GM18505 (cell line): ENCODE measurements at regions not wholly inside any gene's neighbourhood (a gene's known extent, or its start where the extent isn't known, plus 50 kb on each side); places are given as distances from the start of the nearest gene placed in this dataset.
"Not testable (repeated sequence)": the region's sequence is repeated elsewhere in the genome, so short reads cannot be mapped to it uniquely, and the experiment has no call there.

Experiments
- ATAC-seq: cut with Tn5 transposase; IDR thresholded peaks from one replicate; pipeline ENCODE4 v1.9.1; 2021; ENCODE audit not compliant: unreplicated experiment
- POLR2A ChIP-seq: IDR thresholded peaks from 4 replicates; pipeline ENCODE4 v1.6.1; 2011; ENCODE audit warnings: borderline replicate concordance; ENCODE audit not compliant: insufficient read depth, insufficient read length; ENCODE audit errors: extremely low read depth

- TF ChIP-seq POLR2A, result no peak
- ATAC-seq, result no peak
Measured at GRCh38 chr3:127417709-127418559, 130.1 kb upstream of the PRR20G start.

DNA sequence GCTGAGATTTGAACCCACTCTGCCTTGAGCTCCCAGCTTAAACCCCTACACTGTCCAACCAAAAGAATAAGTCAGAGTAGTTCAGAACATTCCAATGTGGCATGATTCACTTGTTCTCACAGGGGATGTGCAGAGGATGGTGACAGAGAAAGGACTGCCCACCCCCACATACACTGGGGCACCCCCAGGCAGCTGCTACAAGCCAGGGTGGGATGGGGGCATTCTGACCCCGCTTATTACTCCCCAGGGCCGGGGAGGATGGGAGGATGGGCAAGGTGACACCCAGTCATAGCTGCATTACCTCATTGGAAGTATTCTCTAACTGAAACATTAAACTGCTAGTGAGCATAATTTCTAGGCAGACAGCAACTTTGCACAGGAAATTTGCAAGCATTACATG, 126.0 kb upstream of the PRR20G start:
- TF ChIP-seq POLR2A, result no peak
- no peak for ATAC-seq

- no peak for TF ChIP-seq POLR2A
Measured at GRCh38 chr3:127413318-127413673, 125.5 kb upstream of the PRR20G start.

GRCh38 chr3:127412578-127413317, 124.9 kb upstream of the PRR20G start:
- no peak for ATAC-seq

More at GRCh38 chr3:127413318-127413673, 125.5 kb upstream of the PRR20G start:
- ATAC-seq, result no peak

GRCh38 chr3:127411875-127412274, 124.0 kb upstream of the PRR20G start:
- not testable (repeated sequence) for ATAC-seq

More at GRCh38 chr3:127412578-127413317, 124.9 kb upstream of the PRR20G start:
- TF ChIP-seq POLR2A, result no peak

DNA sequence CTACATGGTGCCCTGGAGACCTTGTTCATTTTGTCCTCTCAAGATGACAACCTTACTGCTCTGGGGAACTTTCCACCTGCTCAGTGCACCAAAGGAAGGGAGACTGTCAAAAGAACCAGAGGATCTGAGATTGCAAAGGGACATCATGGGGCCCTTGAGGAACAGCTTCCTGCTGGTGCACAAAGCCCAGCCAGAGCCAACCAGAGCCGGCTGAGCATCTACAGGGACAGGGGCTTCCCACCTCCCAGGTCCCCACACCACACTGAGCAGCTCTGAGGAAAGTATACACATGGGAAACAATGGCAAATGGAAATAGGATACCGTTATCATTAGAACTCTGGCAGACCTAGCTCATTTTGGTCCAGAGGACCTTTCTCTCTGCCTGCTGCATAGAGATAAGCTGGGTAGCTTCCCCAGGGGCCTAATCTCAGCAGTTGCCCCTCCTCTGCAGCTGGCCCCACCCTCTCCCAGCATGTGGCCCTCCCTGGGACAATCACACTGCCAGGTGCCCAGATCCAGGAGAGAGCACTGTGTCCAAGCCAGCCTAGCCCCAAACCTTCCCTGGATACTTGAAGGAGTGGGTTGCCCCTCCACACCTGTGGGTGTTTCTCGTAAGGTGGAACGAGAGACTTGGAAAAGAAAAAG, 123.4 kb upstream of the PRR20G start:
- TF ChIP-seq POLR2A, result no peak
- ATAC-seq, result no peak

DNA sequence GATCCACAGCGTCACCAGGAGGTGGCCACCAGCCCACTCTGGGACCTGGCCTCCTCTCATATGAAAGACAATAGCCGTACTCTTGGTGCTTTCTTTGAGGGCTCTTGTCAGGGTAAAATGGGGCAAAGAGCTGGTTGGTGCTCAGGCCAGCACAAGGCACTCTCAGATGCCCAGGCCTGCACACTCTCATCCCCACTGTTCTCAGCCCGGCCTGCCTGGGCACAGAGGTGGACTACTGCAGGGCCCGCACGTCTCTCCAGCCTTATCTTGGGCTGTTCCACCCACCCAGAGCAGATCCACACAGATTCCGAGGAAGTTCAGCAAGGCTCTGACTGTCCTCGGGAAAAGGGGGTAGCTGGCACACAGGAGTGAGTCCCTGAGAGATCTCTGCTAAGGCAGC, 122.8 kb upstream of the PRR20G start:
- no peak for TF ChIP-seq POLR2A

GRCh38 chr3:127410137-127410488, 122.3 kb upstream of the PRR20G start:
- no peak for TF ChIP-seq POLR2A
- no peak for ATAC-seq

More for the DNA sequence above, 122.8 kb upstream of the PRR20G start:
- no peak for ATAC-seq

DNA sequence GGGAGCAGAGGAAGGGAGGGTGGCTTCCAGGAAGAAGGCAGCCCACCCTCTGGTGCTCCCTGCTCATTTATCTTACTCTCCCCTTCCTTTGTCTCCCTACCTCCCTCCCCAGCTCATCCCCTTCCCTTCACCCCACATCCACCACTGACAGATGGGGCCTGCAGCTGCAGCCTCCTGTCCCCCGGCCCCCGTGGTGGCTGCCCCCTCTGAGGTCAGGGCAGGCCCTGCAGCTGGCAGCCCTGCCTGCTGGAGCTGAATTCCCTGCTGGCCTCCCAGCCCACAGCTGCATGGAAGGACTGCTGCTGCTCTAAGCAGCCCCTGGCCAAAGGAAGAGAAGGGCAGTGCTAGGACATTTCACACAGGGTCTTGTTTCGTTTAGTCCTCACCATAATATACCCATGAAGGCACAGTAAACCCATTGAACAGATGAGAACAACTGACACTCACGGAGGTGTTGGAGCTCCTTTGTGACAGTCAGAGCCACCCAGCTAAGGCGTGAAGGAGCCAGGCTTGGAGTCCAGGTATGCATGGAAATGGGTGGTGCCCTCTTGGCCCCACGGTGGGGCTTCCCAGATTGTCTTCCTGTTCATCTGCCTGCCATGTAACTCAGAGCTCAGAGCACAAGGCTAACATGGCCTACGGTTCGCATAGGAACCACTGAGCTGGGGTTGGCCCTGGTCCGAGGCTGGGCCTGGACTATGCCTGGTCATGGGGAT, 121.7 kb upstream of the PRR20G start:
- no peak for ATAC-seq
- TF ChIP-seq POLR2A, result no peak

DNA sequence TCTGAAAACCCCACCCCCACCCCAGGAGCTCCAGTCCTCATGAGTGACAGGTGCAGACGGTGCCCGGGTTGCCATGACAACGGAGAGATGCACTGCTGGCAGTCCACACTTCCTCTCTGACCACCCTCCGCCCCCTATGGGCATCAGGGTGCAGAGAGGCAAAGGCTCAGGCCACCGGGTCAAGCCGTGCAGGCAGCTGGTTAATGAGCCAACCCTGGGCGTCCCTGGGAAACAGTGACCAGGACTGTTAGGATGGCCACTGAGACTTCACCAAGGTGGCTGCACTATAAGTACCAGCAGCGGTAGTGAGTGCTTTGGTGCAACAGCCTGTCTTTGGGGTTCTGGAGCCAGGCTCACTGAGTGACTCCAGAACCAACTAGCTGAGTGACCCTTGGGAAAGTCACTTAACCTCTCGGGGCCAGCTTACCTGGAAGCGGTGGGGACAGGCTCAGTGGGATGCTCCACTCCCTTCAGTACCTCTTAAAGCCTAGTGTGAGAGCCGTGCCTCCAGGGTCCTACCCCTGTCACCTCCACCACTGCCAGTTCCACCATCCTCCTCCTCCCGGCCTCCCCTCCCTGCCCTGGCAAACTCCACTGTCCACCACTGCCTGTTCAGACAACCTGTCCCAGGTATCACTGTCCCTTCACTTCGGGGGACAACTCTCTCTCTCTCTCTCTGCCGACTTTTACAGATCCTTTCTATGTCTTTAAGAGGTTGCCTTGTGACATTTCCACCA, 121.0 kb upstream of the PRR20G start:
- no peak for ATAC-seq
- TF ChIP-seq POLR2A, result no peak

GRCh38 chr3:127408022-127408683, 120.3 kb upstream of the PRR20G start:
- TF ChIP-seq POLR2A, result no peak
- ATAC-seq, result no peak

GRCh38 chr3:127407026-127407939, 119.4 kb upstream of the PRR20G start:
- no peak for ATAC-seq
- no peak for TF ChIP-seq POLR2A
